Transverse colon (tissue), 4 donors: ENCODE measurements at regions not wholly inside any gene's neighbourhood (a gene's known extent, or its start where the extent isn't known, plus 50 kb on each side); places are given as distances from the start of the nearest gene placed in this dataset.

Experiments
- CTCF ChIP-seq, 5 experiments: fragments of 200-600 bp in 3 of 5; fragments of 450-650 bp in 2 of 5; sonication (generic) in 3 of 5; IDR thresholded peaks; 1 replicate in 2 of 5; 2 replicates in 3 of 5; pipeline ENCODE4 v1.5.1; 2016 to 2017; ENCODE audit warnings: antibody characterized with exemption in 5 of 5, inconsistent platforms in 3 of 5, mild to moderate bottlenecking in 2 of 5, moderate library complexity in 1 of 5
- EP300 ChIP-seq: sonication (generic); formaldehyde crosslinking; IDR thresholded peaks from one replicate; pipeline ENCODE4 v1.6.1; 2017; ENCODE audit warnings: antibody characterized with exemption, low read depth
- POLR2AphosphoS5 ChIP-seq, 3 donors: sonication (generic); formaldehyde crosslinking; IDR thresholded peaks; one replicate each; pipeline ENCODE4 v1.6.1; 2016; ENCODE audit warnings: antibody characterized with exemption in 3 of 3

- TF ChIP-seq CTCF (IDR thresholded peaks at IDR 0.05) (no peak), EP300 (no peak), POLR2AphosphoS5 (IDR thresholded peaks at IDR 0.05) (no peak)
These were observed 53.0 kb upstream of the HGF start for GRCh38 chr7:81822811-81823210.
